ENCODE measurements at regions not wholly inside any gene's neighbourhood (a gene's known extent, or its start where the extent isn't known, plus 50 kb on each side); places are given as distances from the start of the nearest gene placed in this dataset.
A peak's percentile ranks its signal among the peaks of the same experiment; 100 is the strongest.

DNA sequence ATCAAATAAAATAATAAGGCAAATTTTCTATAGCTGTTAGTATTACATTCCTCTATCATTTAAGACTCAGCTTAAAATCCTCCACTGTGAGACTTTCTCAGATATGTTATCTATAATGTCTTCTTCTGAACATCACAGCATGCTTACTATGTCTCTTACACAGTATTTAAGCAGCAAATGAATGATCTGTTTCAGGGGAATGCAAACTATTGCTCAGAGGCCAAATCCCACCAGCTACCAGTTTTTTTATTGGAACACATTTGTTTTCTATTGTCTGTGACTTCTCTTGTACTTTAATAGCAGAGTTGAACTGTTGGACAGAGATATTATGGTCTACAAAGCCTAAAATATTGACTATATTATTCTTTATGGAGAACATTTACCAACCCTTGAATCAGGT lies 59.6 kb downstream of the C3orf38 start:
- no peak for DNase-seq (ENCODE audit: low read depth)

DNA sequence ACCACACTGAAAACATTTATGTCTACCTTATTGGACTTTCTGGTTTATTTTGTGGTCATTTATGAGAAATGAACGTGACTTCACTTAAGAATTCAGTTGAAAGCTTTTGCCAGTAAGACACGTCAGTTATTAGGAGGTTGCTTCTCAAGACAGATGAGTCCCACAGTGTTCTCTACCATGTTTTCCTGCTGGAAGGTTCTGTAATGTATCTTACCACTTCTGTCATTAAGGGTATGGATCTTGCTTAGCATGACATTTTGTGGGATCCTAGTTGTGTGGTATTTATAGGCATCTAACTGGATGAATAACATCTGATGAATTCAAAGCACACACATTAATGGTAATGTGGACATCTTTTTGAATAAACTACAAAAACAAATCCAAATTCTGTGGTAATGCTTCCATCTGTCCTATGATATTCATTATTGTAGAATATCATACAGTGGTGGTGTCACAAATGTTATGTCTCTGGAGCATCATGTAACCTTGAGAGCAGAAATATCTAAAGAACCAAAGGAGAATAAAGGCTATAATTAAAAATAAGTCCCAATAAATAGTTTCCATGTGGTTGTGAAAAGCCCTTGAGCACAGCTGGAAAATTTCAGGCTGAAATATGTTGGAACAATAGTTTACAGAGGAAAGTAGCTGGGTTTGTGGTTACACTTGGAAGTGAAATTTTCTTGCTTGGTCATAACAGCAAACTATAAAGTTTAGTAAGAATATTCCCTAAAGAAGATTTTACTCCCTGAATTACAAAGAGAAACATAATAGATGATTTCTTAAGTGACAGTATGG lies 61.5 kb downstream of the C3orf38 start:
- DNase-seq (ENCODE audit: low read depth), result no peak

DNA sequence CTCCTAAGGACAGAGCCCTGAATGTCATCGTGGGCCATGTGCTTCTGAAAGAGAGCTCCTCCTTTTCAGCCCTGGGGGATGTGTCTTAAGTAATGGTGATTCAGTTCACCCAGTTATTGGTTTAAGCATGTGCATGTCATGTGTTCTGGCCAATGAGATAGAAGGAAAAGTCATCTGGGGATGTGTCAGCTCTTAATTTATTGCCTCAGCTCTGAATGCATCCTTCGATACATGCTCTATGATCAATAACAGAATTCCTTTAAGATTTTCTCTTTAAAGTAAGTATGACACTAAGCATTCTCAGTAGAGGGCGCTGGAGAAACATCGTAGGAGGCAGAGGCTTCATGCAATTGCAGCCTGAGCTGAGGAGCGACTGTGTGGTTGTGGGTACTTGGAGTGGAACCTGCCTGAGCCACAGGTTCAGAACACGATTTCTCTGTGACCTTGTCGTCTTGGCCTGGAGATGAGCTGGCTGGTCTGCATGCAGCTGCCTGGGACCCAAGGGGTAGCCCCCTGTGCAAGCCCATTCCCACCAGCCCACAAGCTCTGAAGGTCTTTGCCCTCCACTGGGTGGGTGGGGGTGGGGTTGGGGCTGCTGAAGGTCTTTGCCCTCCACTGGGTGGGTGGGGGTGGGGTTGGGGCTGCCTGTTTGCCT lies 69.5 kb downstream of the C3orf38 start:
- DNase-seq (ENCODE audit: low read depth), result peak; percentile 64

DNA sequence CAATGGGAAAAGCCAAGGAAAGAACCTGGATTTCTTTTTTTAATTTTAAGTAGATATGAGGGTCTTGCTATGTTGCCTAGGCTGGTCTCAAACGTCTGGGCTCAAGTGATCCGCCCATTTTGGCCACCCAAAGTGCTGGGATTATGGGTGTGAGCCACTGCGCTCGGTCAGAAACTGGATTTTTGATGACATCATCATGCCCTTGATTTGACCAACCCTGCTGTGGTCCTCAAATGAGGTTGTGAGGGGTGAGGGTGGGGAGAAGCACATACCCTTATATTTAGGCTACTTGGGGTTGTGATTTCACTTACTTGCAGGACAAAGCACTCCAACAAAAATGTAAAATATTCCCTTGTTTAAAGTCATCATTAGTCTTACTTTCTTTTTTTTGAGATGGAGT lies 70.4 kb downstream of the C3orf38 start:
- DNase-seq (ENCODE audit: low read depth), result no peak

DNA sequence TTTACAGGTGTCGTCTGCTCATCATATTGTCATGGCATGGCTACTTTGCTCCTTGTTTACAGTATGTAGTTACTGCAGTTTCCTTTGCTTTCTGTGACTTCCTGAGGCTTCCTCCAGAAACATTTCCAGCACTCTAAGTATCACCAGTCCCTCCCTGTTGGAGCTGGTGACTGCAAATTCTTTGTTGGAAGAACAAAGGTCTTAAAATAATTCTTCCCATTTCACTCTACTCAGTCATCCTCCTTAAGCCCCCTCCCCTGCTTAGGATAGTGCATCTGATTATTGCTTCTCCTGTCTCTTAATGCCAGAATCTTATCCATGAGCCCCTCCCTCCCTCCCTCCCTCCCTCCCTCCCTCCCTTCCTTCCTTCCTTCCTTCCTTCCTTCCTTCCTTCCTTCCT lies 72.0 kb downstream of the C3orf38 start:
- DNase-seq (ENCODE audit: low read depth), result no peak

DNA sequence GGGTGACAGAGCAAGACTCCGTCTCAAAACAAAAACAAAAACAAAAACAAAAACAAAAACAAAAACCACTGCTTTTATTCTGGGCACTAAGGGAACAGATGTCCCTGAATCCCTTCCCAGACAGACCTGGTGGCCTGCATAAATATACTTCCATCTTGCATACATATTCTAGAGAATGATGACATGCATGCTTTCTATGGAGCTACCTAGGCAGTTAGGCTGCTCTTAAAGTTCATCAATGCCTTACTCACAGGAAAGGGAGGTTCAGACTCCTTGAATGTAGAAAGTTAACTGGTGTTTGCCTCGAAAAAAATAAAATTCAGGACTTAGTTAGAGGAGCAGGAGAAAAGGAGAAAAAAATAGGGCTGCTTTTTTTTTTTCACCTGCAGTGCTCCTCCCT lies 72.6 kb downstream of the C3orf38 start:
- no peak for DNase-seq (ENCODE audit: low read depth)

DNA sequence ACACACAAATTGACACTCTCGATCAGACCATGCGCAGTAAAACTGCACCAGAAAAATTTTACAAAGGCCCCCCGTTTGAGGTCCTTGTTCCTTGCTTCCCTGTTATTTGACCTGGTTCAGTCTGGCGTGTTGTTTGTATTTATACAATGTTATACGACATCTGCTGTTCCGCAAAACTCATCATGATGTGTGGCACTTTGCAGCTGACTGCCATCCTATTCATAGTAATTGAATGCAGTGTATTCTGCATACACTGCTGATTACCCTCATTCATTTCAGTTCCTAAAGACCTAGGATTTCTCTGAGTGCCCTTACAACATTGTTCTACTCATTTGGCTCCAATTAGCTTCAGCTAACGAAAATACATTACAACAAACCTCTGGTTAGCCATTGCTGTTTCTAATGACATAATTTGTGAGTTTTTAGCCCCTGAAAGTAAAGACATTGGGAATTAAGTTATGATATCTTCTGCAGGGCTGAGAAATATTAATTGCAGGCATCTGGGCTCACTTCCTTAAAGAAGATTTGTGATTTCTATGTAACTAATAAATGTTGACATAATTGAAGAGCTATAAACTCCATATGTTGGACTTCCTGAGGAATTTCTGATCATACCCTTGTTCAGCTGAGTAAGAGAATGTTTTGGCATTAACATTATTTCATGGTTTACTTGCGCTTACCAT lies 75.7 kb downstream of the C3orf38 start:
- DNase-seq (ENCODE audit: low read depth), result no peak

DNA sequence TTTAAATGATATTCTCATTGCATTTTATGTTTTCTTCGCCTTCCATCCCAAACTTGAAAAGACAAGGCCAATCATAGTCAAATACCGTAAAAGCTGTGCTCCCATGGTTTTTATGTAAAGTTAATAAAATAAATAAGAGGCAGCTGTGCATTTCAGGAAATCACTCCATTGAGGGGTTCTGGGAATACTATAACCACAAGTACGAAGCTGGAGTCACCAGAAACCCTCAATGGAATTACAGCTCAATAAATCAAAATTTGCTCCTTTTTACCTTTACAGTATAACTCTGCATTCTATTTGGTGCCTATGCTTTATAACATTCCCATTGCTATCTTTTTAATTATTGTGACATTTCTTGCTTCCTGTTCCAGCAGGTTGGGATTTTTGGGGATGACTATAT lies 77.2 kb downstream of the C3orf38 start:
- no peak for DNase-seq (ENCODE audit: low read depth)

DNA sequence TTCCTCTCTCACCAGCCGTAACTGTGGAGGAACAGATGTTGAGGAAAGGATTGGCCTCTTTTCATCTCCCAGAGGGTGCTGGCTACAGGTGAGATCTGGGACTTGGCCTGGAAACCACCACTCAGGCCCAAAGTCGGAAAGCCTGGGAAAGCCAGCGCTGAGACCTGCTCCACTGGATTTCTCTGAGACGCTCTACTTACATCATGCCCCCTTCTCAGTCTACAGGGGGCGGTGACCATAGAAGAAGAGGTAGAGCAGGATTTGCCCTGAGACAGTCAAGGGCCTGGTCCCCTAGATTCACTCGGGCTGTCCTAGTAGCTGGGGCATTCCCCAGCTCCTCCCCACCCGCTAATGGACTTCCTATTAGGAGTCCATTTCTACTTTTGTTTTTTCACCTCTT lies 80.9 kb downstream of the C3orf38 start:
- no peak for DNase-seq (ENCODE audit: low read depth)

DNA sequence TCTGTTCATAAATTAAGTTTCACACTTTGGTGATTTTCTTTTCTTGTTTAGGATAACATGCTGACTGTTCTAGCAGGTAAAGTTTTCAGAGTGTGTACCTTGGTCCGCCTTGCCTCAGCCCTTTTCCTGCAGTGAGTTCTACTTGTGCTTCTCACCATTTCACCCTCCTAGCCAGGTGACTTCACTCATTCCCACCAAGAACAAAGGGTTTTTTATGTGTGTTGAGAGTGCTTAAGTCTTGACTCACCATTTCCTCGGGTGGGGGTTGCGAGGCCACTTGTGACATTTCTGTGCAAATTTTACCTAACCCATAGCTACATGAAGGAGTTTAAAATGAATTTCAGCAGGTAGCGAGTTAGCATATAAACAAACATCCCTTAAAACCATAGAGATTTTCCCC lies 81.4 kb downstream of the C3orf38 start:
- DNase-seq (ENCODE audit: low read depth), result no peak

DNA sequence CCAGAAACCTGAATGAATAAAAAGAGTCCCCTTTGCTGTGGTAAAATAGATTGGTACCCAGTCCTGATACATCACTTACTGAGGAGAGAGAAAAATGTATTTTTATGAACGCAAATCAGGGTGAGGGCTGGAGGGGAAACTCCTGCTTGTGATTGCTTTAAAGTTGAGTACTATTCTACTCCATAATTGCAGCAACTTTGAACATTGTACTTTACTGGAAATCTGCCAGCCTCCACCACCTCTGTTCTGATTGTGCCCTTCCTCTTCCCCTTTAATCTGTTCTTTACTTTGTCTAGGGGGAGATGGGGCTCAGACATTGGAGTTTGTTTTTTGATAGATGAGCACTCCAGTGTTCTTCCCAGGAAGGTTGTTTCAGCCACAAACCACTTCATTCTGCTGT lies 81.9 kb downstream of the C3orf38 start:
- DNase-seq (ENCODE audit: low read depth), result no peak

DNA sequence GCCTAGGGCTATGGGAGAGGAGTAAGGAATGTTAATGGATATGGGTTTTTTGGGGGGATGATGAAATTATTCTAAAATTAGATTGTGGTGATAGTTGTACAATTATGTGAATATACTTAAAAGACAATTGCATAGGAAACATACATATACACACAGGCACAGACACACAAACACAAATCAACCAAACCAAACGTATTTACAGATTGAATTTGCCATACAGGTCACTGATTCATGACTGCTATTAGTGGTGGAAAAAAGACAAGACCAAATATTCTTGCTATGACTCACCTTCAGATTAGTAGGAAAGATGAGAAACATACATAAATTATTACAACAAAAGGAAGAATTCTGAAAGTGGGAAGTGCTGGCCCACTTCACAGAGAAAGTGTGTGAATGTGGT lies 85.3 kb downstream of the C3orf38 start:
- DNase-seq (ENCODE audit: low read depth), result peak; percentile 44

DNA sequence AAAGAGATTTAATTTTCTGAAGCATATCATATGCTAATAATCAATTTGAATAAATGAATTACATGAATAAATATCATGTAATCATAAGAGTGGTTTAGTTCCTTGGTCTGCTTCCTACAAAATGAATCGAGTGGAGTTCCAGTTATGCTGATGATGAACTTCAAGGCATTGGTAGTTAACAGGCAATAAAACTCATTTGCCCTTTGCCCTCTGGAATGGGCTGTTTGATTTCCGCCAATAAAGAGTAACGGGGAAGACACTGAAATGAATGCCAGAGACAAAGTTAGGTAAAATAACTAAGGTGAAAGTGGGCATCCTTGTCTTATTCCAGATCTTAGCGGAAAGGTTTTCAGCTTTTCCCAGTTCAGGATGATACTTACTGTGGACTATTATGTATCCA lies 90.1 kb downstream of the C3orf38 start:
- DNase-seq (ENCODE audit: low read depth), result no peak

DNA sequence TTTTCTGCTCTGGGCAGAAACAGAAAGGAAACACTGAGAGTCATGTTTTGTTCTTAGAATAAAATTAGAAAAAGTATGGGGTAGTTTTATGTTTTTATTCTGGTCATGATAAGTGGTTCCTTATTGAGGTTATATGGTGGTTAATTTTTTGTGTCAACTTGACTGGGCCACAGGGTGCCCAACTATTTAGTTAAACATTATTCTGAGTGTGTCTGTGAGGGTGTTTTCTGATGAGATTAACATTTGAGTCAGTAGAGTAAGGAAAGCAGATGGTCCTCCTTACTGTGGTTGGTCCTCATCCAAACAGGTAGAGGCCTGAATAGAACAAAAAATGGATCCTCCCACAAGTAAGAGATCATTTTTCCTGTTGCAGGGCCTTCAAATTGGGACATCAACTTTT lies 98.9 kb downstream of the C3orf38 start:
- DNase-seq (ENCODE audit: low read depth), result no peak

DNA sequence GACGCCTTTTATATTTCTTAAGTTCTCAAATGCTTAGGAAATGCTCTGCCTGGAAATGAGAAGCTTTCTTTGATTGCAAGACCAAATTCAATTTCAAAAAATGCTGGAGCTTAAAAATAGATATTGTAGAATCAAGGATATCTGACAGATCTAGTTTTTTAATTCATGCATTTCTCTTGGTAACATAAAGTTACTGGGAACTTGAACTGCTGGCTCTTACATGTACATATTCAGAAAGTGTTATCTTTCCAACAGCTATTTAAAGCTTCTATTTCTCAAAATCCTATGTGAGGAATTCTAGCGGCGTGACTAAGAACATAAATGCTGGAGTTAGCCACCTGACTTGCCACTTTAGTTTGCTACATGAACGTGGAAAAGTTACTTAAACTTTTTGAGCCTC lies 109.3 kb downstream of the C3orf38 start:
- DNase-seq (ENCODE audit: low read depth), result no peak

DNA sequence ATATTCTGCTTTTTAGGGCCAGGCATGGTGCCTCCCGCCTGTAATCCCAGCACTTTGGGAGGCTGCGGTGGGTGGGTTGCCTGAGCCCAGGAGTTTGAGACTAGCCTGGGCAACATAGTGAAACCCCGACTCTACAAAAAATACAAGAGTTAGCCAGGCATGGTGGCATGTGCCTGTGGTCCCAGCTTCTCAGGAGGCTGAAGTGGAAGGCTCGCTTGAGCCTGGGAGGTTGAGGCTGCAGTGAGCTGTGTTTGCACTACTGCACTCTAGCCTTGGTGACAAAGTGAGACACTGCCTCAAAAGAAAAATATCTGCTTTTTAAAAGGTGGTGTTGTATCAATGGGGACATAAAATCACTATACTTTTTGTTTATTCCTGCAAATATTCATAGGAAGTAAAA lies 112.8 kb downstream of the C3orf38 start:
- DNase-seq (ENCODE audit: low read depth), result no peak

DNA sequence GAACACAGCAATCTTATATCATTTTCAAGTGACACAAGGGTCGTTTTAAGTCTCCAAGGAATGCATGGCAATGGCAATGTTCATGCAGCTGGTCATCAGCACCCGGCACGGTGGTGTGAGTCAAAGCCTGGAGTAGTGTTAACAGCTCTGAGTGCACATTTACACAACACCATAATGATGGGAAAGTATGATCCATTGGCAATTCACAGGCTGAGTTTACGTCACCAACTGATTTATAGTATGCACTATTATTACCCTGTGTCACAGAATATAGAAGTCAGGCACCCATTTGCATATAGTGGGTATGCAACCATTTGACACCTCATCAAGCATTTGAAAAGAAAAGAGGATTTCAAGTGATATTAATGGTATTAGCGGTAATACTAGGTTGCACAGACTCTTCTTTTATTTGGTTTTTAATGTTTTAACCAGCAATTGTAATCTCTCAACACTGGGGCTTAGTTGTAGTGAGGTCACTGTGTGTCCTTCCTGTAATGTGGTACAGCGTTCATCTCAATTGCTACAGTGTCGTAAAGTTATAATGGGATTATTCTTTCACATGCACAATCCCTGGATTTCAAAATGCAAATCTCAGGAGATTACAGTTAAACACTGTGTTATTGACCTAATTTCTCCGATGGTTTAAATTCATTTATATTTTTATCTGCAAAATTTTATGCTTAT lies 113.8 kb downstream of the C3orf38 start:
- DNase-seq (ENCODE audit: low read depth), result peak; percentile 15

DNA sequence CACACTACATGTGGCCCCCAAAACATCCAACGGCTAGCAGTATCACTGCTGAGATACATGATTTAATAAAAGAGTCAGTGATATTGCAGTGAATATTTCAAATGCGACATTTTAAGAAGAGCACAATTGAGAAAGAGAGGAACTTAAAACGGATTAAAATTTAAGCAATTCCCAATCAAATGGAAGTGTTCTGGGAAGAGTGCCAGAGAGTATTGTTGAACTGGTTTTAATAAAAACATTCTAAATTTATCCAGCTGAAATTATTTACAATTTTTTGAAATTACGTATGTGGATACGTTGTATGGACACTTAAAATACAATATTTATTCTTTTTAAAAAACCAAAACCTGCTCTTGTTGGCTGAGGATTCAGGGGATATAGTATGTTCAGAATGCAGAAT lies 117.7 kb downstream of the C3orf38 start:
- no peak for DNase-seq (ENCODE audit: low read depth)

DNA sequence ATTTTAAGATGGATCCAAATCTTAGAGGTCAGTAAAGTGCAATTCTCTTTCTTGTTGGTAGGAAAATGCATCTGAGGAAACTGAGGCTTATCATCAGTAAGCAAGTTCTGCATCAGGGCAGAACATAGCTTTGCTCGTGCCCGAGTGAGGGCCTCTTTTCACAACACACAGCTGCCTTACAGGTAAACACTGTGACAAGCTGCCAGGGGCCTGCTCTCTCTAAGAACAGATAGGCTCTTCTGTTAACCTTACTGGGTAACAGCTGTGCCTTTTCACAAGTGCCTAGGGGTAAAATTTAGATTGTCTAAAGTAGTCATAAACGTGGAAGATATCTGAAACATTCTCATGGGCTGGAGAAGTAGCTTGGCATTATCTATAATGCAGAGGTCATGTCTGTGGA lies 118.1 kb downstream of the C3orf38 start:
- DNase-seq (ENCODE audit: low read depth), result no peak

DNA sequence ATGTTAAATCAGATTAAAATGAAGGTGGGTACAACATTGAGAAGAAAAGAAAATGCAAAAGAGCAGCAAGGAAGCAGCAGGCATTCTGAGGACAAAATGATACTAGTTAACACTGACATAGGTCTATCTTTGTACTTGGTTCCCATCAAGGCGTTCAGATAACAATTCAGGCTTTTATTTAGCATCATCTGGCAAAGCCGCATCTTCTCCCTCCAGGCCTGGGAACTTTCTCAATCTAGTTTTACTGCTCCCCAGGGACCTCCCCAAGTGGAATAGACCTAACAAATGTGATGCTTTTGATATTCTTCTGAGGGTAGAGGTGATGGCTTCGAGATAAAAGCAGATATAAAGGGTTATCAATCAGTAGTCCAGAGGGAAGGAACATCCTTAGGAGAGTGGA lies 130.6 kb downstream of the C3orf38 start:
- no peak for DNase-seq (ENCODE audit: low read depth)

DNA sequence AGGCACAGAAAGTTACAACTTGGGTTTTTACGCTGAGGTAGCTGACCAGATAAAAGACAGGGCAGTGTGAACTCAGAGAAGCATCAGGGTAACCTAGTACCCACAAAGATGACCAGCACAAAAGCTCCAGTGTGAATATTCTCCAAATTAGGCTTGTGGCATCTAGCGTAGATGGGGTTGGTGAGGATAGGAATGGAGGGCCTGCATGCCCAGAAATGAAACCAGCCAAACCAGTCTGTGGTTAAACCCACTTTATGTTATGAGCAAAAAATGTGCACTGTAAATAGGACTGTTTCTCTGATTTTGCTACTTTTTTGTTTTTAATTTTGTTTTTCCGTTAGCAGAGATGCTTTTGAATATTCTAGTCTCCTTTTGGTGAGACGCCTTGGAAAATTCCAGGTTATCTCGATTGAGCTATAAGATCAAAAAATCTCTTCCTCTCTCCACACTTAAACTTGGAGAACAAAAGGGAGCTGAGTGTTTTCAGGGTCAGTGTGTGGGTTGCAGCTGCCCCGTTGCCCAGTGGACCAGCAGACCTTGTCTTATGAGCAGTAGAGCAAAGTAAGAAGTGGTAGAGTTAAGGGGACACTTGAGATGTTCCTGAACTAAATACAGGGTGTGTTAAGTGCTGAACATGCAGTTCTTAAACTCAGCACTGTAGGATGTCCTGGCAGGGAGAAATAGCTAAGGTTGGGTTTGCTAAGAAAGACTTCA lies 132.9 kb downstream of the C3orf38 start:
- no peak for DNase-seq (ENCODE audit: low read depth)

DNA sequence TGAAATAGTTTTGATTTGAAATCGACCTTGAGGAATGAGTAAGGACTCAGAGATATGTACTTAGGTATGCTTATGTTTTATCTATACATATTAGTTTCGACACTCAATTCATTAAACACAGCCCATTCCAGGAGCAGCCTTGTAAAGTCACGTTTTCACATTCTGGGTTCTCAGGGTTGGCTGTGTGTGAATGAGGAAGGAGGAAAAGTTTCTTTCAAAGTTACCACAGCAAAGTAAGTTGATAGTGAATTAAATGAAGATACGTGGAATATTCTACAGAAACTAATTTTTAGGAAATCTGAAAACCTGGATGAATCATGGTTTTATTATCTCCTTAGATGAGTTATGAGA lies 133.5 kb downstream of the C3orf38 start:
- no peak for DNase-seq (ENCODE audit: low read depth)

All from LHCN-M2 (cell line).